GM12878 (cell line): ENCODE measurements at regions not wholly inside any gene's neighbourhood (a gene's known extent, or its start where the extent isn't known, plus 50 kb on each side); places are given as distances from the start of the nearest gene placed in this dataset.

Source experiments
- ATAC-seq: fragments of 200-7000 bp; cut with Tn5 transposase; 3 replicates; pipeline ENCODE4 v1.9.1; 2020; ENCODE audit warnings: mild to moderate bottlenecking, moderate library complexity
- BruUV-seq: library from RNA; stranded (reverse); fragments of 400-500 nt; replicated peaks from 2 replicates; lab custom pipeline; 2021; lab: Mats Ljungman, UMichigan
- CTCF ChIA-PET: fragments of 300-600 bp; sonication (Branson Sonifier 250); formaldehyde crosslinking; extraction: SDS; loops from one replicate; lab custom pipeline; 2021; ENCODE audit warnings: inconsistent platforms; lab: Yijun Ruan, JAX
- POLR2A ChIA-PET: fragments of 350-600 bp; formaldehyde crosslinking; extraction: SDS; loops from one replicate; lab custom pipeline; 2021; ENCODE audit warnings: inconsistent platforms; lab: Charles Lee
- RAD21 ChIA-PET: fragments of 300-600 bp; sonication (Branson Sonifier 250); formaldehyde crosslinking; loops from one replicate; lab custom pipeline; 2023; ENCODE audit warnings: antibody characterized with exemption; ENCODE audit not compliant: unreplicated experiment; lab: Charles Lee
- SMC1A ChIA-PET: fragments of 300-600 bp; sonication (Branson Sonifier 250); formaldehyde crosslinking; loops from one replicate; lab custom pipeline; 2023; ENCODE audit not compliant: unreplicated experiment, uncharacterized antibody; lab: Charles Lee
- DNase-seq: peaks from one replicate; pipeline ENCODE4 v3.0.0-alpha.2; 2011; ENCODE audit warnings: low read depth, low spot score
- FAIRE-seq: peaks from 3 replicates; lab custom pipeline; 2011; peaks lifted over from hg19 to GRCh38; lab: Jason Lieb, UNC
- H2AFZ ChIP-seq: 2 replicates; pipeline ENCODE4 v1.6.0; 2011; ENCODE audit warnings: low read depth, low read length, control low read depth; ENCODE audit not compliant: control insufficient read depth
- H3K27ac ChIP-seq: 2 replicates; pipeline ENCODE4 v1.5.1; 2011; ENCODE audit warnings: control low read depth; ENCODE audit not compliant: control insufficient read depth, insufficient read depth
- H3K27me3 ChIP-seq, 2 experiments: replicated peaks in 1 of 2; 2 replicates each; pipeline versions ENCODE4 v1.6.0 to v1.6.1; 2011; ENCODE audit warnings: low read length in 1 of 2; ENCODE audit not compliant: control insufficient read depth in 2 of 2, insufficient read depth in 2 of 2
- H3K36me3 ChIP-seq, 2 experiments: 2 replicates each; pipeline ENCODE4 v1.5.1; 2011; ENCODE audit warnings: low read length in 1 of 2; ENCODE audit not compliant: control insufficient read depth in 2 of 2, insufficient read depth in 2 of 2
- H3K4me1 ChIP-seq: 2 replicates; pipeline ENCODE4 v1.6.1; 2011; ENCODE audit warnings: mild to moderate bottlenecking, low read length, moderate library complexity, mixed read lengths; ENCODE audit not compliant: control insufficient read depth, insufficient read depth
- H3K4me2 ChIP-seq: 2 replicates; pipeline ENCODE4 v1.6.0; 2011; ENCODE audit warnings: control low read depth; ENCODE audit not compliant: control insufficient read depth, insufficient read depth
- H3K4me3 ChIP-seq: fragments of 200-600 bp; sonication (generic); 2 replicates; pipeline ENCODE4 v1.5.1; 2016
- H3K79me2 ChIP-seq: 2 replicates; pipeline ENCODE4 v1.6.0; 2011; ENCODE audit warnings: low read length; ENCODE audit not compliant: control insufficient read depth, insufficient read depth
- H3K9ac ChIP-seq: 2 replicates; pipeline ENCODE4 v1.8.0; 2011; ENCODE audit warnings: low read length, control low read depth, mixed read lengths; ENCODE audit not compliant: control insufficient read depth, insufficient read depth
- H3K9me3 ChIP-seq: replicated peaks from 3 replicates; pipeline ENCODE4 v1.5.1; 2011; ENCODE audit warnings: mild to moderate bottlenecking, low read length; ENCODE audit not compliant: control insufficient read depth, insufficient read depth
- H4K20me1 ChIP-seq: 2 replicates; pipeline ENCODE4 v1.6.0; 2011; ENCODE audit not compliant: control insufficient read depth, insufficient read depth
- EED ChIP-seq: sonication (generic); IDR thresholded peaks from 2 replicates; pipeline ENCODE4 v1.6.1; 2016; ENCODE audit warnings: antibody characterized with exemption, low read depth
- GATAD2B ChIP-seq: fragments of 450-650 bp; conservative IDR thresholded peaks from 2 replicates; pipeline ENCODE4 v1.6.1; 2017; ENCODE audit warnings: low read depth, mild to moderate bottlenecking, moderate library complexity
- IKZF1 ChIP-seq: fragments of 450-650 bp; conservative IDR thresholded peaks from 2 replicates; pipeline ENCODE4 v1.6.1; 2017; ENCODE audit warnings: antibody characterized with exemption, mild to moderate bottlenecking
- IKZF2 ChIP-seq, 2 experiments: fragments of 450-650 bp; IDR thresholded peaks; 2 replicates each; pipeline ENCODE4 v1.6.1; 2017; ENCODE audit warnings: mild to moderate bottlenecking in 2 of 2, moderate library complexity in 2 of 2
- PAX5 ChIP-seq: IDR thresholded peaks from 2 replicates; pipeline ENCODE4 v1.6.1; 2011; ENCODE audit warnings: low read depth, low read length, borderline replicate concordance
- POLR2A ChIP-seq: IDR thresholded peaks from 2 replicates; pipeline ENCODE4 v1.6.1; 2011; ENCODE audit warnings: low read depth, mild to moderate bottlenecking, low read length
- RUNX3 ChIP-seq: IDR thresholded peaks from 2 replicates; pipeline ENCODE4 v1.6.1; 2012; ENCODE audit warnings: low read length, inconsistent platforms
- ZBTB4 ChIP-seq: fragments of 450-650 bp; formaldehyde crosslinking; IDR thresholded peaks from 2 replicates; pipeline ENCODE4 v1.4.0; 2022; ENCODE audit warnings: mild to moderate bottlenecking, moderate library complexity
- ZNF217 ChIP-seq: fragments of 450-650 bp; IDR thresholded peaks from 2 replicates; pipeline ENCODE4 v1.6.1; 2017; ENCODE audit warnings: antibody characterized with exemption, mild to moderate bottlenecking
- ZNF384 ChIP-seq: IDR thresholded peaks from 2 replicates; pipeline ENCODE4 v1.6.1; 2012; ENCODE audit warnings: low read depth, mild to moderate bottlenecking, low read length, improper control_type of control experiment, borderline replicate concordance
- WGBS: methylation state at CpG from one replicate; pipeline ENCODE4 v1.1.6; 2016; ENCODE audit warnings: low lambda C conversion rate; ENCODE audit not compliant: insufficient replicate concordance, insufficient coverage; ENCODE audit errors: missing lambda C conversion rate; 5-methylcytosine and 5-hydroxymethylcytosine counted together
- in situ Hi-C: fragments of 300-500 bp; cut with MboI; formaldehyde crosslinking; loops from 9 replicates; pipeline ENCODE4 v1.14.3; 2018; ENCODE audit warnings: mixed read lengths
- intact Hi-C: fragments of 100-400 bp; cut with micrococcal nuclease; formaldehyde crosslinking; loops from one replicate; pipeline ENCODE4 v1.14.2; 2022; ENCODE audit not compliant: unreplicated experiment

- in situ Hi-C loops = no loop called here
- SMC1A ChIA-PET = interaction anchor here (4.0 kb wide), 1 partner anchor 23 kb away, joined by 25 read pairs; no protein-coding TSS in a partner anchor
- POLR2A ChIA-PET = no interaction called here
- H3K4me2 ChIP-seq = no peak overlapping the region
- no peaks in the 10 kb centered on the region for H3K36me3 ChIP-seq
- no peaks in the 10 kb centered on the region for H3K79me2 ChIP-seq
- CTCF ChIA-PET = interaction anchor here (0.7 to 1.5 kb wide), 4 partner anchors 12 to 40 kb away, joined by 3 read pairs; no protein-coding TSS in a partner anchor
- no peaks in the 10 kb centered on the region for H4K20me1 ChIP-seq
- H3K9ac ChIP-seq = no peak overlapping the region
- no peak overlapping the region for H2AFZ ChIP-seq
- ATAC-seq = no peak
- BruUV-seq = no TSS peak
- peaks cover 25% of the 10 kb centered on the region for H3K4me1 ChIP-seq
- no peak for DNase-seq
- RAD21 ChIA-PET = interaction anchor here (1.4 to 1.6 kb wide), 2 partner anchors 24 to 37 kb away, joined by 3 to 5 read pairs; no protein-coding TSS in a partner anchor
- no peak overlapping the region for H3K27ac ChIP-seq
- no peak for FAIRE-seq
- no peak overlapping the region for H3K4me3 ChIP-seq
- H3K27me3 ChIP-seq = no peaks in the 10 kb centered on the region
- no peaks in the 10 kb centered on the region for H3K9me3 ChIP-seq
- intact Hi-C loops = no loop called here
- TF ChIP-seq IKZF1 (peak; percentile 27; the same call in 1 of the 2 replicates), PAX5 (no peak), RUNX3 (peak; percentile 75), ZBTB4 (CRISPR knock-in tag) (no peak), IKZF2 (IDR thresholded peaks at IDR 0.05) (0 out of 4 replicates have a peak, but pooled peaks of 1 of the 2 experiments have one; percentile 10), POLR2A (no peak), GATAD2B (no peak), EED (peak; percentile 29; the same call in 1 of the 2 replicates), ZNF384 (no peak), ZNF217 (no peak)
- 36% methylated on average over 4 of the region's 4 CpGs for WGBS
These were observed 76.1 kb upstream of the NAA20 start for GRCh38 chr20:19940988-19941460.
